ENCODE measurements at regions not wholly inside any gene's neighbourhood (a gene's known extent, or its start where the extent isn't known, plus 50 kb on each side); places are given as distances from the start of the nearest gene placed in this dataset.

- Histone ChIP-seq H3K27me3 (ENCODE audit: insufficient read depth, low read length, poor library complexity) (no peaks in the 10 kb centered on the region), H3K36me3 (ENCODE audit: insufficient read depth, low read length) (no peaks in the 10 kb centered on the region), H3K9ac (ENCODE audit: low read depth, low read length) (no peak overlapping the region), H4K20me1 (ENCODE audit: insufficient read depth, low read length) (no peaks in the 10 kb centered on the region), H3K79me2 (ENCODE audit: insufficient read depth, low read length) (no peaks in the 10 kb centered on the region), H3K9me3 (ENCODE audit: insufficient read depth, low read length, severe bottlenecking) (no peaks in the 10 kb centered on the region), H3K4me2 (ENCODE audit: insufficient read depth, low read length) (no peak overlapping the region), H3K4me3 (ENCODE audit: low read depth in 1 of 2, low read length in 2 of 2) (no peak overlapping the region), H3K27ac (ENCODE audit: low read length) (no peak overlapping the region), H2AFZ (ENCODE audit: low read depth, low read length) (no peak overlapping the region), H3K4me1 (ENCODE audit: insufficient read depth, low read length) (no peaks in the 10 kb centered on the region)
- TF ChIP-seq CTCF (IDR thresholded peaks at IDR 0.05; ENCODE audit: borderline replicate concordance, extremely low read depth, low read length, poor library complexity, severe bottlenecking) = no peak
- ATAC-seq (ENCODE audit: insufficient read depth, low read depth) = no peak
- no peak for DNase-seq
Observed at GRCh38 chrX:44735498-44735897, 108.3 kb upstream of the DUSP21 start.

GRCh38 chrX:44733931-44734330, 109.9 kb upstream of the DUSP21 start:
- Histone ChIP-seq H2AFZ (ENCODE audit: low read depth, low read length) (no peak overlapping the region), H3K9ac (ENCODE audit: low read depth, low read length) (no peak overlapping the region), H3K27ac (ENCODE audit: low read length) (no peak overlapping the region), H3K9me3 (ENCODE audit: insufficient read depth, low read length, severe bottlenecking) (no peaks in the 10 kb centered on the region), H3K4me1 (ENCODE audit: insufficient read depth, low read length) (no peaks in the 10 kb centered on the region), H3K79me2 (ENCODE audit: insufficient read depth, low read length) (no peaks in the 10 kb centered on the region), H3K4me3 (ENCODE audit: low read depth in 1 of 2, low read length in 2 of 2) (no peak overlapping the region), H4K20me1 (ENCODE audit: insufficient read depth, low read length) (no peaks in the 10 kb centered on the region), H3K36me3 (ENCODE audit: insufficient read depth, low read length) (no peaks in the 10 kb centered on the region), H3K27me3 (ENCODE audit: insufficient read depth, low read length, poor library complexity) (no peaks in the 10 kb centered on the region), H3K4me2 (ENCODE audit: insufficient read depth, low read length) (no peak overlapping the region)
- no peak for ATAC-seq (ENCODE audit: insufficient read depth, low read depth)
- TF ChIP-seq CTCF (IDR thresholded peaks at IDR 0.05; ENCODE audit: borderline replicate concordance, extremely low read depth, low read length, poor library complexity, severe bottlenecking) = no peak
- no peak for TF ChIP-seq EZH2 (IDR thresholded peaks at IDR 0.05; ENCODE audit: borderline replicate concordance, low read depth, low read length, severe bottlenecking)
- no peak for DNase-seq

- DNase-seq (no peak), ATAC-seq (ENCODE audit: insufficient read depth, low read depth) (no peak)
- H3K4me3 ChIP-seq (ENCODE audit: low read depth in 1 of 2, low read length in 2 of 2) = no peak overlapping the region
- no peak overlapping the region for H2AFZ ChIP-seq (ENCODE audit: low read depth, low read length)
- H3K27ac ChIP-seq (ENCODE audit: low read length) = no peak overlapping the region
- H4K20me1 ChIP-seq (ENCODE audit: insufficient read depth, low read length) = no peaks in the 10 kb centered on the region
- TF ChIP-seq CTCF (IDR thresholded peaks at IDR 0.05; ENCODE audit: borderline replicate concordance, extremely low read depth, low read length, poor library complexity, severe bottlenecking) (no peak), EZH2 (IDR thresholded peaks at IDR 0.05; ENCODE audit: borderline replicate concordance, low read depth, low read length, severe bottlenecking) (no peak)
- H3K27me3 ChIP-seq (ENCODE audit: insufficient read depth, low read length, poor library complexity) = no peaks in the 10 kb centered on the region
- H3K79me2 ChIP-seq (ENCODE audit: insufficient read depth, low read length) = no peaks in the 10 kb centered on the region
- H3K4me1 ChIP-seq (ENCODE audit: insufficient read depth, low read length) = no peaks in the 10 kb centered on the region
- H3K9me3 ChIP-seq (ENCODE audit: insufficient read depth, low read length, severe bottlenecking) = no peaks in the 10 kb centered on the region
- H3K9ac ChIP-seq (ENCODE audit: low read depth, low read length) = no peak overlapping the region
- H3K4me2 ChIP-seq (ENCODE audit: insufficient read depth, low read length) = no peak overlapping the region
- no peaks in the 10 kb centered on the region for H3K36me3 ChIP-seq (ENCODE audit: insufficient read depth, low read length)
Observed at GRCh38 chrX:44731160-44731559, 112.7 kb upstream of the DUSP21 start.

GRCh38 chrX:44723426-44723825, 120.4 kb upstream of the DUSP21 start:
- H3K4me1 ChIP-seq (ENCODE audit: insufficient read depth, low read length) = no peaks in the 10 kb centered on the region
- no peaks in the 10 kb centered on the region for H3K79me2 ChIP-seq (ENCODE audit: insufficient read depth, low read length)
- no peaks in the 10 kb centered on the region for H3K9me3 ChIP-seq (ENCODE audit: insufficient read depth, low read length, severe bottlenecking)
- H4K20me1 ChIP-seq (ENCODE audit: insufficient read depth, low read length) = no peaks in the 10 kb centered on the region
- no peak overlapping the region for H3K9ac ChIP-seq (ENCODE audit: low read depth, low read length)
- no peak overlapping the region for H3K27ac ChIP-seq (ENCODE audit: low read length)
- H3K4me2 ChIP-seq (ENCODE audit: insufficient read depth, low read length) = no peak overlapping the region
- ATAC-seq (ENCODE audit: insufficient read depth, low read depth) (no peak), DNase-seq (no peak)
- no peaks in the 10 kb centered on the region for H3K36me3 ChIP-seq (ENCODE audit: insufficient read depth, low read length)
- no peaks in the 10 kb centered on the region for H3K27me3 ChIP-seq (ENCODE audit: insufficient read depth, low read length, poor library complexity)
- H2AFZ ChIP-seq (ENCODE audit: low read depth, low read length) = no peak overlapping the region
- TF ChIP-seq EZH2 (IDR thresholded peaks at IDR 0.05; ENCODE audit: borderline replicate concordance, low read depth, low read length, severe bottlenecking) (no peak), CTCF (IDR thresholded peaks at IDR 0.05; ENCODE audit: borderline replicate concordance, extremely low read depth, low read length, poor library complexity, severe bottlenecking) (no peak)
- H3K4me3 ChIP-seq (ENCODE audit: low read depth in 1 of 2, low read length in 2 of 2) = no peak overlapping the region
